Osteocyte (in vitro differentiated cells): ENCODE measurements at regions not wholly inside any gene's neighbourhood (a gene's known extent, or its start where the extent isn't known, plus 50 kb on each side); places are given as distances from the start of the nearest gene placed in this dataset.
"Not testable (repeated sequence)": the region's sequence is repeated elsewhere in the genome, so short reads cannot be mapped to it uniquely, and the experiment has no call there.

Experiments
- DNase-seq: peaks from one replicate; pipeline ENCODE4 v3.0.0; 2021; ENCODE audit warnings: mixed read lengths; ENCODE audit not compliant: unreplicated experiment; ENCODE audit errors: extremely low spot score
- H3K27ac Mint-ChIP-seq: one replicate; pipeline ENCODE4 v1.8.0; 2021; ENCODE audit warnings: mild to moderate bottlenecking, mixed read lengths; ENCODE audit not compliant: unreplicated experiment
- H3K27me3 Mint-ChIP-seq: one replicate; pipeline ENCODE4 v1.8.0; 2021; ENCODE audit warnings: mixed read lengths; ENCODE audit not compliant: unreplicated experiment
- H3K36me3 Mint-ChIP-seq: one replicate; pipeline ENCODE4 v1.8.0; 2021; ENCODE audit warnings: mixed read lengths; ENCODE audit not compliant: unreplicated experiment
- H3K4me1 Mint-ChIP-seq: one replicate; pipeline ENCODE4 v1.8.0; 2021; ENCODE audit warnings: mixed read lengths; ENCODE audit not compliant: unreplicated experiment
- H3K4me3 Mint-ChIP-seq: one replicate; pipeline ENCODE4 v1.8.0; 2021; ENCODE audit warnings: mild to moderate bottlenecking, moderate library complexity, mixed read lengths; ENCODE audit not compliant: unreplicated experiment
- H3K9me3 Mint-ChIP-seq: one replicate; pipeline ENCODE4 v1.8.0; 2021; ENCODE audit warnings: mixed read lengths; ENCODE audit not compliant: unreplicated experiment
- TF ChIP-seq, protein P1 (sequence below): fragments of 200-600 bp; sonication (generic); IDR thresholded peaks from 2 replicates; pipeline ENCODE4 v1.5.0; 2021; ENCODE audit warnings: antibody characterized with exemption, mild to moderate bottlenecking, moderate library complexity

DNA sequence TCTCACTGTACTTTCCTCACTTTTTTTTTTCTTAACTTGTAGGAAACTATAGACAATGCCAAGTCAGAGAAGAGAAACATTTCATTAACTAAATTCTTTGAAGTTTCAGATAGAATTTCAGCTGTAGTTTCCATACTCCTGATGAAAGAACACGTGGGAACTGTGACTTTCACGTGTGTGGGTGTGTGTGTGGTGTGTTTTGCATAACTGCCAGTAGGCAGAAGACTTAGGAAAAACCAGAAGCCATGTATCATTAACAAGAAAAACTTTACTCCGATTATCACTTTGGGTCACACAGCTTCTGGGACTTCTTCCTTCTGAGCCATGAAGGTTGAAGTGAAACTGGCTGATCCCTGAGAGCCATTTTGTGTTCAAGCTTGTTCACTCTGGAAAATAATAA is 483.3 kb downstream of the TFAP2B start:
- Mint-ChIP-seq H3K4me3 (no peak overlapping the region), H3K27me3 (no peaks in the 10 kb centered on the region), H3K4me1 (peaks cover 15% of the 10 kb centered on the region), H3K9me3 (no peaks in the 10 kb centered on the region), H3K27ac (no peak overlapping the region), H3K36me3 (no peaks in the 10 kb centered on the region)
- no peak for DNase-seq
- TF ChIP-seq, protein P1, sequence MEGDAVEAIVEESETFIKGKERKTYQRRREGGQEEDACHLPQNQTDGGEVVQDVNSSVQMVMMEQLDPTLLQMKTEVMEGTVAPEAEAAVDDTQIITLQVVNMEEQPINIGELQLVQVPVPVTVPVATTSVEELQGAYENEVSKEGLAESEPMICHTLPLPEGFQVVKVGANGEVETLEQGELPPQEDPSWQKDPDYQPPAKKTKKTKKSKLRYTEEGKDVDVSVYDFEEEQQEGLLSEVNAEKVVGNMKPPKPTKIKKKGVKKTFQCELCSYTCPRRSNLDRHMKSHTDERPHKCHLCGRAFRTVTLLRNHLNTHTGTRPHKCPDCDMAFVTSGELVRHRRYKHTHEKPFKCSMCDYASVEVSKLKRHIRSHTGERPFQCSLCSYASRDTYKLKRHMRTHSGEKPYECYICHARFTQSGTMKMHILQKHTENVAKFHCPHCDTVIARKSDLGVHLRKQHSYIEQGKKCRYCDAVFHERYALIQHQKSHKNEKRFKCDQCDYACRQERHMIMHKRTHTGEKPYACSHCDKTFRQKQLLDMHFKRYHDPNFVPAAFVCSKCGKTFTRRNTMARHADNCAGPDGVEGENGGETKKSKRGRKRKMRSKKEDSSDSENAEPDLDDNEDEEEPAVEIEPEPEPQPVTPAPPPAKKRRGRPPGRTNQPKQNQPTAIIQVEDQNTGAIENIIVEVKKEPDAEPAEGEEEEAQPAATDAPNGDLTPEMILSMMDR = no peak

DNA sequence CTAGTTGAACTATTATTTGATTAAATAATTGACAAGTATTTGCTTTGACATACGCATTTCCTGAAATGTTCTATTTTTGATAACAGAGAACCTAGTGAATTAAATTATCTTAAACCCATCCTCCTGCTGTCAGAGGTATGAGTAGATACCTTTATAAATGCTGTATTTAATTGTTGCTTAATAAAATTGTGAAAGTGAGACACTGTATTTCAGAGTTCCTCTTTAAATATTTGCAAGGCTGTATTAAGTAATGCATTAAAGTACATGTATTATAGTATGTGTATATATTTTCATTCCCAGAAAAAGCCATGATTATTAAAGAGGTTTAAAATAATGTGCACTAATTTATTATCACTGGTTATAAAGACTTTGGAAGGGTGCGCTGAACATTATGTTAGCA is 483.8 kb downstream of the TFAP2B start:
- H3K4me3 Mint-ChIP-seq = no peak overlapping the region
- H3K9me3 Mint-ChIP-seq = no peaks in the 10 kb centered on the region
- no peak overlapping the region for H3K27ac Mint-ChIP-seq
- TF ChIP-seq, protein P1 = no peak
- H3K4me1 Mint-ChIP-seq = peaks cover 15% of the 10 kb centered on the region
- no peaks in the 10 kb centered on the region for H3K36me3 Mint-ChIP-seq
- no peak for DNase-seq
- H3K27me3 Mint-ChIP-seq = no peaks in the 10 kb centered on the region

DNA sequence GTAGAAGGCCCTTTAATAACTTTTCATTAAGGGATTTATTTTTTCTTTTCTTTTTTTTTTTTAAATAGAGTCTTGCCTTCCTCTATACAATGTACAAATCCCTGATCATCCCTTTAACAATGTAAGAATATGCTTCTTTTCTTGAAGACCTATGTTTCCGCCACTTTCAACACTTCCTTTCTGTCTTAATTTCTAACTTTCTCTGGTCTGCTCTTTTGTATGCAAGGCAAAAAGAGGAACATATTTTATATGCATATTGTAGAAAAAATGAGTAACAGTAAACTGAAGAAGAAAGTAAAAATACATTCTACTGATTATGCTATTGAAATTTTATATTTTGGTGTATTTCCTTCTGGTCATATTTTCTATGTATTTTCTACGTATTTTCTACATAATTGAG is 484.7 kb downstream of the TFAP2B start:
- Mint-ChIP-seq H3K27ac (no peak overlapping the region), H3K36me3 (no peaks in the 10 kb centered on the region), H3K27me3 (no peaks in the 10 kb centered on the region), H3K9me3 (no peaks in the 10 kb centered on the region), H3K4me1 (peaks cover 15% of the 10 kb centered on the region), H3K4me3 (no peak overlapping the region)
- TF ChIP-seq, protein P1 = no peak
- DNase-seq = no peak

DNA sequence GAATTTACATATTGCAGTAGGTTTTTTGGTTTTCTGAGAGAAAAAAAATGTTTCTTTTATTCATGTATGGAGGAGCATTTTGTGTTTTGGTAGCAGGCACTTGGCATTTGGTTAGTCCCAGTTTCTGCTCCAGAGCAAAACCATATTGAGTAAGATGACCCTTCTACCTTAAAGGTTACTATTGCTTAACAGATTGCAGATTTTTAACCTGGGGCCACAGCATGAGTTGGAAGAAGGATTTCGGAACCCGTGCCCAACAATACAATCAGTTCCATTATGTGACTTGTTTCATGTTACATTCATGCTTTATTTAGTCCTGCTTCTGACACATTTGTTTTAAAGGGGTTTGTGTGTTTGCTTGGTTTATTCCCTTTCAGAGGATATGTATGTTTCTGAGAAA is 496.3 kb downstream of the TFAP2B start:
- Mint-ChIP-seq H3K4me3 (no peak overlapping the region), H3K27me3 (no peaks in the 10 kb centered on the region), H3K27ac (no peak overlapping the region), H3K9me3 (no peaks in the 10 kb centered on the region), H3K36me3 (no peaks in the 10 kb centered on the region), H3K4me1 (no peaks in the 10 kb centered on the region)
- no peak for DNase-seq
- TF ChIP-seq, protein P1 = no peak

DNA sequence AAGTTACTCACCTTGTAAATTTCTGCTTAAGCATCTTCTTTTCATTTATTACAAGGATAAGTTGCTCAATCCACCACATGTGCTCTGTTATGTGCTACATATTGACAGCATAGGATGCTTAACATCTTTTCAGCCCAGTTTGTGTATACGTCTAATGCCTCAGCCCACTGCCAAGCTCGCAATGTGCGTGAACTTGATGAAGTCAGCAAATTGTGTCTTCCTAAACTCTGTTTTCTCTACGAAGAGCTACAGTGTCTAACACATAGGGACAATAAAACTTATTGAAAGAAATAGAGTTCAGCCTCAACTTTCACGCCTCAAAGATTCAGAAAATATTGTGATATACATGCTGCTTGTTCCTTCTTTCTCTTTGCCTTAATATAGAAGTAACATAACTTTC is 500.0 kb downstream of the TFAP2B start:
- Mint-ChIP-seq H3K9me3 (peaks cover 4% of the 10 kb centered on the region), H3K27ac (no peak overlapping the region), H3K4me3 (no peak overlapping the region), H3K4me1 (no peaks in the 10 kb centered on the region), H3K27me3 (no peaks in the 10 kb centered on the region), H3K36me3 (no peaks in the 10 kb centered on the region)
- TF ChIP-seq, protein P1 = no peak
- DNase-seq = no peak

DNA sequence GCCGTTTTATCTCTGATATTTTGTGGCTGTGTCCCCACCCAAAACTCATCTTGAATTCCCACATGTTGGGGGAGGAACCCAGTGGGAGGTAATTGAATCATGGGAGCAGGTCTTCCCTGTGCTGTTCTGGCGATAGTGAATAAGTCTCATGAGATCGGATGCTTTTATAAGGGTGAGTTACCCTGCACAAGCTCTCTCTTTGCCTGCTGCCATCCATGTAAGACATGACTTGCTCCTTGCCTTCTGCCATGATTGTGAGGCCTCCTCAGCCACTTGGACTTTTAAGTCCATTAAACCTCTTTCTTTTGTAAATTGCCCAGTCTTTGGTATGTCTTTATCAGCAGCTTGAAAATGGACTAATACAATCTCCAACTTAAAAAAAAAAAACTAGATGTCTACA is 502.8 kb downstream of the TFAP2B start:
- H3K4me1 Mint-ChIP-seq, H3K27ac Mint-ChIP-seq, H3K4me3 Mint-ChIP-seq, H3K36me3 Mint-ChIP-seq, H3K27me3 Mint-ChIP-seq, DNase-seq, H3K9me3 Mint-ChIP-seq: not testable (repeated sequence)
